ENCODE measurements at regions not wholly inside any gene's neighbourhood (a gene's known extent, or its start where the extent isn't known, plus 50 kb on each side); places are given as distances from the start of the nearest gene placed in this dataset.

DNA sequence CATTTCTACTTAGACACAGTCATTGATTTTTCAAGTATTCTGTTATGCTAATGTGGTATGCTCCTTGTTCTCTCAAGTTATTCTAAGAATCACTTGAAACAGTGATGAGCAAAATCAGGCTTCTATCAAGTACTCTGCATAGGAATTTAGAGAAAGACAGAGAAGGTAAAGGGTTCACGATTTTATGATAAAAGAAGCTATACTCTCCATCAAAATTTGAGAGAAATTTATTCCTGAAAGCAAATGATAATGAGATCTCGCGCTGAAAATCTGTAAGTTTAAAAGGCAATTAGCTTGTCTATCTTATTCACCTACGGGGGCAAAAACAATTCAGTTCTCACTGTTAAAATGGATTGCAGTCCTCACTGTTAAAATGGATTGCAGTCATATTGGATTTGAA, 1404.3 kb upstream of the FLRT2 start:
- no peak for DNase-seq
- no peak overlapping the region for H3K27ac ChIP-seq
- no peak overlapping the region for H3K4me3 ChIP-seq
- TF ChIP-seq POLR2A (IDR thresholded peaks at IDR 0.05) (no peak), CTCF (IDR thresholded peaks at IDR 0.05) (no peak)
- intact Hi-C loops (cut with DNase I): no loop called here
- H3K27me3 ChIP-seq: no peaks in the 10 kb centered on the region
- WGBS (ENCODE audit: insufficient coverage, low coverage, low lambda C conversion rate, missing lambda C conversion rate): 57% methylated on average over 4 of the region's 4 CpGs
- no peaks in the 10 kb centered on the region for H3K9me3 ChIP-seq
- H3K36me3 ChIP-seq: no peaks in the 10 kb centered on the region
- no peaks in the 10 kb centered on the region for H3K4me1 ChIP-seq
- ATAC-seq: no peak

DNA sequence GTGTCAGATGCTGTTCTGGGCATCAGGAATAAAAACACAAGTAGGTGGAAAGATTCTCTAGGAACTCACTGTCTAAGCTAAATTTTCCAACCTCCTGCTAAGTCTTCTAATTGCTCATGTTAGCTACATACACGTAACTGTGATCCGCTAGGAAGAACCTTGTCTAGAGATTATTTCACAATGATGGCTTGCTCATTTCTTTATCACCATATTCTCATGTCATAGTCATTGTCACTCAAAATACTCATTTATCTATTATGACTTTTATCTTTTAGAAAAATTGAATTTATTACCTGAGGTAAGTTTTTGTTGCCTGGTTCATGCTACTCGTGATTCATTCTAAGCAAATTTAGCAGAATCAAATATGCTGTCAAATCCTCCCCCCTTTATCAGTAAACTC, 1402.4 kb upstream of the FLRT2 start:
- TF ChIP-seq CTCF (IDR thresholded peaks at IDR 0.05) (no peak), POLR2A (IDR thresholded peaks at IDR 0.05) (no peak)
- no peaks in the 10 kb centered on the region for H3K4me1 ChIP-seq
- no peaks in the 10 kb centered on the region for H3K36me3 ChIP-seq
- no peak overlapping the region for H3K27ac ChIP-seq
- H3K27me3 ChIP-seq: no peaks in the 10 kb centered on the region
- no peak overlapping the region for H3K4me3 ChIP-seq
- H3K9me3 ChIP-seq: no peaks in the 10 kb centered on the region
- intact Hi-C loops (cut with DNase I): no loop called here
- no peak for ATAC-seq
- 42% methylated on average over 3 of the region's 3 CpGs for WGBS (ENCODE audit: insufficient coverage, low coverage, low lambda C conversion rate, missing lambda C conversion rate)
- DNase-seq: no peak

GRCh38 chr14:84128050-84128449, 1401.9 kb upstream of the FLRT2 start:
- DNase-seq: no peak
- intact Hi-C loops (cut with DNase I): no loop called here

DNA sequence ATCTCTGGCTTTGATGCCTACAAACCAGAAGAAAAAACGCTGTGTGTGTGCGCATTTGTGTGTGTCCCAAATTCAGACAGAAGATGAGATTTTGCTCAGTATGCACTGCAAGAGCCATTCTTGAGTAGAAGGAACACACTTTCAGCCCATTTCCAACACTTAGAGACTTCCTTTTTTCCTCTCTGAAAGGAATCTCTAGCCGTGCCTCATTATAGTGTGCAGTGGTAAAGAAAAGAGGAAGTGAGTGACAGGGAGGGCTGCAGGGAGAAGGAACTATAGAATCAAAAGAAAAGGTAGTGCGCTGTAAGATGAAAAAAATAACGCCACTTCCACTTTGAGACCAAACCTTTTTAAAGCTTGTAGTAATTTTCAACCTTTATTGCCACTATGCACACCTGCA, 1400.9 kb upstream of the FLRT2 start:
- WGBS (ENCODE audit: insufficient coverage, low coverage, low lambda C conversion rate, missing lambda C conversion rate): 21% methylated on average over 5 of the region's 5 CpGs
- DNase-seq (no peak), ATAC-seq (no peak)
- H3K27me3 ChIP-seq: no peaks in the 10 kb centered on the region
- H3K9me3 ChIP-seq: no peaks in the 10 kb centered on the region
- TF ChIP-seq CTCF (IDR thresholded peaks at IDR 0.05) (no peak), POLR2A (IDR thresholded peaks at IDR 0.05) (no peak)
- H3K36me3 ChIP-seq: no peaks in the 10 kb centered on the region
- H3K4me1 ChIP-seq: no peaks in the 10 kb centered on the region
- intact Hi-C loops (cut with DNase I): no loop called here
- H3K27ac ChIP-seq: no peak overlapping the region
- no peak overlapping the region for H3K4me3 ChIP-seq

More at GRCh38 chr14:84128050-84128449, 1401.9 kb upstream of the FLRT2 start:
- Histone ChIP-seq H3K27ac (no peak overlapping the region), H3K36me3 (no peaks in the 10 kb centered on the region), H3K4me3 (no peak overlapping the region), H3K9me3 (no peaks in the 10 kb centered on the region), H3K4me1 (no peaks in the 10 kb centered on the region), H3K27me3 (no peaks in the 10 kb centered on the region)
- ATAC-seq: peak in 1 of 4 donors; percentile 65
- WGBS (ENCODE audit: insufficient coverage, low coverage, low lambda C conversion rate, missing lambda C conversion rate): 10% methylated on average over 3 of the region's 3 CpGs
- TF ChIP-seq POLR2A (IDR thresholded peaks at IDR 0.05): no peak
- TF ChIP-seq CTCF (IDR thresholded peaks at IDR 0.05): no peak

- H3K27ac ChIP-seq: no peak overlapping the region
Measured at GRCh38 chr14:84129941-84130340, 1400.0 kb upstream of the FLRT2 start.

More at GRCh38 chr14:84129941-84130340, 1400.0 kb upstream of the FLRT2 start:
- ATAC-seq (no peak), DNase-seq (no peak)
- Histone ChIP-seq H3K36me3 (no peaks in the 10 kb centered on the region), H3K4me1 (no peaks in the 10 kb centered on the region), H3K4me3 (no peak overlapping the region), H3K27me3 (no peaks in the 10 kb centered on the region), H3K9me3 (no peaks in the 10 kb centered on the region)
- intact Hi-C loops (cut with DNase I): no loop called here
- TF ChIP-seq POLR2A (IDR thresholded peaks at IDR 0.05): no peak
- WGBS (ENCODE audit: insufficient coverage, low coverage, low lambda C conversion rate, missing lambda C conversion rate): 50% methylated on average over 1 of the region's 1 CpG
